ENCODE measurements at regions not wholly inside any gene's neighbourhood (a gene's known extent, or its start where the extent isn't known, plus 50 kb on each side); places are given as distances from the start of the nearest gene placed in this dataset.

GRCh38 chrX:13938829-13939530 is 90.7 kb downstream of the GEMIN8 start:
- TF ChIP-seq CTCF (IDR thresholded peaks at IDR 0.05) = no peak
- no peak for DNase-seq
- Mint-ChIP-seq H3K27me3 (ENCODE audit: low read depth, poor library complexity) (peaks cover 4% of the 10 kb centered on the region), H3K9me3 (peaks cover 29% of the 10 kb centered on the region), H3K27ac (no peak overlapping the region), H3K4me1 (peaks cover 41% of the 10 kb centered on the region), H3K4me3 (peak overlapping the region; percentile 79), H3K36me3 (ENCODE audit: low read depth) (peaks cover 4% of the 10 kb centered on the region)

DNA sequence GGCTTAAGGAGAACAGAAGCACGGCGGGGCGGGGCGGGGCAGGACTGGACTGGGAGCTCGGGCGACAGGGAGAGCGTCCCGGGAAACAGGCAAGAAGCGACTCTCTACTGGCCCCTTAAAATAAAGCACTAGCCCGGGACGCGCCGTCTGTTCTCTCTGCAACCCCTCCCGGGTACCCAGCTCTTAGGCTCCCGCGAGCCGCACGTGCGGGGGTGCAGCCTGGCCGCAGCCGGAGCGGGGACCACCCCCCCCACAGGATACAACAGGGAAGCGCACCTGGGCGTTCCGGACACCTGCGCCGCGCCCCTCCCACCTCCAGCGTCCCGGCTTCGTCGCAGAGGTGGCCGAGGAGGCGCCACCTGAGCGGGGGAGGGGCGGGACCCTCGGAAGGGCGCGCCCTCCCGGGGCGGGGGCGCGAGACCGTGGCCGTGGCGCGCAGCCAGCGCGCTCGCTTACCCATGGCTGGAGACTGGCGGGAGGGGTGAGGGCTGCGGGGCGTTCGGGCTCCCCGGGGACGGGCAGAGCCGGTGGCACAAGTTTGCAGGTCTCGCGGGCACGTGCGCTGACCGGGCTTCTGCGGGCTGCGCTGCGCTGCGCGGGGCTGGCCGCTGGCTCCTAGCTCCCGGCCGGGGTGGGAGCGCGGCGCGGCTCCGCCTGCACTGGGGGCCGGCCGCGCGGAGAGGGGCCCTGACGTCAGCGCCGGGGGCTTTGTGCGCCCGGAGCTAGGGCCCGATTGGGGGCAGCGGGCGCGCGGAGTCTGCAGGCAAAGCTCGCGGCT is 91.5 kb downstream of the GEMIN8 start:
- H3K27ac Mint-ChIP-seq = peak overlapping the region; percentile 85
- no peak for TF ChIP-seq CTCF (IDR thresholded peaks at IDR 0.05)
- H3K4me1 Mint-ChIP-seq = peaks cover 41% of the 10 kb centered on the region
- DNase-seq = peak; percentile 65
- H3K9me3 Mint-ChIP-seq = peaks cover 26% of the 10 kb centered on the region
- peaks cover 4% of the 10 kb centered on the region for H3K27me3 Mint-ChIP-seq (ENCODE audit: low read depth, poor library complexity)
- H3K4me3 Mint-ChIP-seq = peak overlapping the region; percentile 92
- H3K36me3 Mint-ChIP-seq (ENCODE audit: low read depth) = peaks cover 6% of the 10 kb centered on the region

- Mint-ChIP-seq H3K27ac (peak overlapping the region; percentile 85), H3K9me3 (peaks cover 26% of the 10 kb centered on the region), H3K36me3 (ENCODE audit: low read depth) (peaks cover 6% of the 10 kb centered on the region), H3K4me1 (peaks cover 43% of the 10 kb centered on the region), H3K4me3 (peak overlapping the region; percentile 92), H3K27me3 (ENCODE audit: low read depth, poor library complexity) (peaks cover 4% of the 10 kb centered on the region)
- TF ChIP-seq CTCF (IDR thresholded peaks at IDR 0.05) = no peak
- no peak for DNase-seq
These were observed 92.2 kb downstream of the GEMIN8 start for GRCh38 chrX:13937370-13938050.

- H3K4me3 Mint-ChIP-seq = peak overlapping the region; percentile 92
- H3K4me1 Mint-ChIP-seq = peaks cover 49% of the 10 kb centered on the region
- H3K36me3 Mint-ChIP-seq (ENCODE audit: low read depth) = peaks cover 14% of the 10 kb centered on the region
- H3K27ac Mint-ChIP-seq = no peak overlapping the region
- no peak for TF ChIP-seq CTCF (IDR thresholded peaks at IDR 0.05)
- no peak for DNase-seq
- peaks cover 34% of the 10 kb centered on the region for H3K9me3 Mint-ChIP-seq
- peaks cover 6% of the 10 kb centered on the region for H3K27me3 Mint-ChIP-seq (ENCODE audit: low read depth, poor library complexity)
These were observed 93.0 kb downstream of the GEMIN8 start for GRCh38 chrX:13936521-13937225.

GRCh38 chrX:13934731-13935130 is 95.0 kb downstream of the GEMIN8 start:
- Mint-ChIP-seq H3K27me3 (ENCODE audit: low read depth, poor library complexity) (peaks cover 7% of the 10 kb centered on the region), H3K9me3 (peaks cover 36% of the 10 kb centered on the region), H3K4me1 (peaks cover 35% of the 10 kb centered on the region), H3K36me3 (ENCODE audit: low read depth) (peaks cover 19% of the 10 kb centered on the region), H3K27ac (no peak overlapping the region), H3K4me3 (no peak overlapping the region)
- TF ChIP-seq CTCF (IDR thresholded peaks at IDR 0.05) = no peak
- no peak for DNase-seq
